Neuronal stem cell (in vitro differentiated cells): ENCODE measurements at regions not wholly inside any gene's neighbourhood (a gene's known extent, or its start where the extent isn't known, plus 50 kb on each side); places are given as distances from the start of the nearest gene placed in this dataset.
A peak's percentile ranks its signal among the peaks of the same experiment; 100 is the strongest.

Source experiments
- DNase-seq: peaks from one replicate; pipeline ENCODE4 v3.0.0-alpha.2; 2013; ENCODE audit warnings: low spot score
- H2AFZ ChIP-seq: one replicate; pipeline ENCODE4 v1.6.1; 2013; ENCODE audit warnings: mild to moderate bottlenecking, low read length, inconsistent platforms
- H2AK5ac ChIP-seq: 2 replicates; pipeline ENCODE4 v1.6.1; 2013; ENCODE audit warnings: low read depth, mild to moderate bottlenecking, inconsistent platforms, low read length, moderate library complexity, mixed read lengths
- H2BK120ac ChIP-seq: 2 replicates; pipeline ENCODE4 v1.6.1; 2013; ENCODE audit warnings: low read depth, mild to moderate bottlenecking, inconsistent platforms, low read length, moderate library complexity, mixed read lengths
- H2BK12ac ChIP-seq: one replicate; pipeline ENCODE4 v1.6.1; 2013; ENCODE audit warnings: low read length, inconsistent platforms
- H2BK15ac ChIP-seq: 2 replicates; pipeline ENCODE4 v1.6.1; 2013; ENCODE audit warnings: mild to moderate bottlenecking, low read length, inconsistent platforms, mixed read lengths
- H2BK5ac ChIP-seq: one replicate; pipeline ENCODE4 v1.6.1; 2013; ENCODE audit warnings: inconsistent platforms, mild to moderate bottlenecking, low read length, moderate library complexity
- H3K14ac ChIP-seq: one replicate; pipeline ENCODE4 v1.6.1; 2013; ENCODE audit warnings: low read length, inconsistent platforms
- H3K18ac ChIP-seq: 2 replicates; pipeline ENCODE4 v1.6.1; 2013; ENCODE audit warnings: low read length, inconsistent platforms
- H3K23ac ChIP-seq: 2 replicates; pipeline ENCODE4 v1.6.1; 2013; ENCODE audit warnings: low read depth, mild to moderate bottlenecking, mixed read lengths, low read length, inconsistent platforms; ENCODE audit not compliant: poor library complexity
- H3K27ac ChIP-seq: replicated peaks from 3 replicates; pipeline ENCODE4 v1.5.1; 2013; ENCODE audit warnings: low read length, inconsistent platforms
- H3K27me3 ChIP-seq, 3 experiments: 2 replicates each; pipeline ENCODE4 v1.6.1; 2013; ENCODE audit warnings: low read length in 3 of 3, mild to moderate bottlenecking in 2 of 3, inconsistent platforms in 1 of 3, low read depth in 1 of 3, mixed read lengths in 1 of 3, moderate library complexity in 1 of 3; ENCODE audit not compliant: control insufficient read depth in 3 of 3, insufficient read depth in 3 of 3
- H3K36me3 ChIP-seq, 2 donors: replicated peaks in 1 of 2; 2 replicates each; pipeline ENCODE4 v1.6.1; 2013; ENCODE audit warnings: low read length in 2 of 2; ENCODE audit not compliant: control insufficient read depth in 2 of 2, insufficient read depth in 2 of 2
- H3K4ac ChIP-seq: 2 replicates; pipeline ENCODE4 v1.6.1; 2013; ENCODE audit warnings: inconsistent platforms, mild to moderate bottlenecking, low read length, moderate library complexity
- H3K4me1 ChIP-seq, 2 donors: 1 replicate in 1 of 2; 2 replicates in 1 of 2; pipeline ENCODE4 v1.6.1; 2013; ENCODE audit warnings: low read length in 2 of 2, low read depth in 1 of 2; ENCODE audit not compliant: control insufficient read depth in 2 of 2, insufficient read depth in 1 of 2
- H3K4me2 ChIP-seq: one replicate; pipeline ENCODE4 v1.6.1; 2013; ENCODE audit warnings: mild to moderate bottlenecking, low read length, inconsistent platforms; ENCODE audit not compliant: insufficient read depth, poor library complexity, severe bottlenecking
- H3K4me3 ChIP-seq, 2 donors: 2 replicates each; pipeline ENCODE4 v1.5.1; 2013; ENCODE audit warnings: low read length in 2 of 2, mild to moderate bottlenecking in 2 of 2, inconsistent platforms in 1 of 2, moderate library complexity in 1 of 2
- H3K79me1 ChIP-seq: one replicate; pipeline ENCODE4 v1.6.1; 2013; ENCODE audit warnings: low read depth, mild to moderate bottlenecking, inconsistent platforms, low read length, moderate library complexity
- H3K9ac ChIP-seq: one replicate; pipeline ENCODE4 v1.6.1; 2013; ENCODE audit warnings: mild to moderate bottlenecking, low read depth, low read length, inconsistent platforms; ENCODE audit not compliant: poor library complexity
- H3K9me3 ChIP-seq, 2 donors: replicated peaks in 1 of 2; 2 replicates each; pipeline versions ENCODE3 to v1.6.1; 2013; ENCODE audit warnings: low read length in 2 of 2, mild to moderate bottlenecking in 2 of 2, inconsistent platforms in 1 of 2, low read depth in 1 of 2, mixed read lengths in 1 of 2, moderate library complexity in 1 of 2; ENCODE audit not compliant: control insufficient read depth in 2 of 2, insufficient read depth in 1 of 2
- H4K8ac ChIP-seq: one replicate; pipeline ENCODE4 v1.6.1; 2013; ENCODE audit warnings: low read depth, mild to moderate bottlenecking, inconsistent platforms, low read length, moderate library complexity
- H4K91ac ChIP-seq: one replicate; pipeline ENCODE4 v1.6.1; 2013; ENCODE audit warnings: low read length, low read depth, mild to moderate bottlenecking, inconsistent platforms; ENCODE audit not compliant: poor library complexity
- WGBS, 2 donors: extraction: QIAGEN DNeasy Blood & Tissue Kit; methylation state at CpG; one replicate each; pipeline ENCODE4 v1.1.7; 2013; ENCODE audit warnings: missing lambda C conversion rate in 2 of 2, mixed read lengths in 1 of 2; ENCODE audit not compliant: insufficient read length in 2 of 2, insufficient replicate concordance in 1 of 2; ENCODE audit errors: extremely low coverage in 2 of 2; 5-methylcytosine and 5-hydroxymethylcytosine counted together

DNA sequence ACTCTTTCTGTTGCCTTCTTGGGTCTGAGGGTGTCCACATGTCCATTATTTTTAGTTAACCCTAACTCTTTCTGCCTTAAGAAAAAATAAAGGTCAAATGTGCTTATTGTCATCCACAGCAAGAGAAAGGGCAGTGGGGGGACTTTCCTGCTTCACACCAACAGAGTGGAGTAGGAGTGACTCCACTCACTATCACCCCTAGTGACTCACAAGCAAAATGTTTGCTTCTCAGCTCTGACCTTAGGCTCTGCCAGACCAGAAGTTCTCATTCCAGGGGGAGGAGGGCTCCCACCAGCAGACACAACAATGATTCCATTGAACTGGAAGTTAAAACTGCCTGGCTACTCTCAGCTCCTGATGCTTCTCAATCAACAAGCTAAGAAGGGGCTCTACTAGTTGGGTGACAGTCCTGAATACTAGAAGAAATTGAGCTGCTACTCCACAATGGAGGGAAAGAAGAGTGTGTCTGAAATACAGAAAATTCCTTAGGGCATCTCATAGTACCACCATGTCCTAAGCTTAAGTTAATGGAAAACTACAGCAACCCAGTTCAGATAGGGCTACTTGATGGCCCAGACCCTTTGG lies 83.9 kb upstream of the AFDN start:
- Histone ChIP-seq H3K23ac (no peak overlapping the region), H3K4me2 (no peak overlapping the region), H2BK120ac (no peak overlapping the region), H3K4me1 (peaks cover 0 to 4% of the 10 kb centered on the region in 2 donors), H3K4ac (no peak overlapping the region), H3K9ac (no peak overlapping the region), H3K18ac (no peak overlapping the region), H3K36me3 (no peaks in the 10 kb centered on the region), H2AFZ (no peak overlapping the region), H2BK5ac (no peak overlapping the region), H3K4me3 (no peak overlapping the region), H2BK12ac (no peak overlapping the region), H3K14ac (no peak overlapping the region), H3K9me3 (peaks cover 4 to 5% of the 10 kb centered on the region in 2 donors), H4K91ac (no peak overlapping the region), H3K27ac (no peak overlapping the region), H3K27me3 (no peaks in the 10 kb centered on the region), H4K8ac (no peak overlapping the region), H2BK15ac (no peak overlapping the region), H3K79me1 (no peaks in the 10 kb centered on the region), H2AK5ac (no peak overlapping the region)
- no peak for DNase-seq

GRCh38 chr6:167744681-167745669 lies 81.7 kb upstream of the AFDN start:
- H2BK5ac ChIP-seq, result no peak overlapping the region
- H2AK5ac ChIP-seq, result no peak overlapping the region
- no peak overlapping the region for H2BK15ac ChIP-seq
- H3K14ac ChIP-seq, result no peak overlapping the region
- no peaks in the 10 kb centered on the region for H3K79me1 ChIP-seq
- no peak overlapping the region for H4K8ac ChIP-seq
- peak overlapping the region; percentile 21 for H3K18ac ChIP-seq
- H3K36me3 ChIP-seq, result no peaks in the 10 kb centered on the region
- H3K4me3 ChIP-seq, result no peak overlapping the region
- WGBS, 2 donors, result no CpG with 5 or more reads among the region's 16 CpGs
- H2BK120ac ChIP-seq, result no peak overlapping the region
- H3K27me3 ChIP-seq, result no peaks in the 10 kb centered on the region
- H3K4ac ChIP-seq, result no peak overlapping the region
- H3K4me2 ChIP-seq, result no peak overlapping the region
- no peak overlapping the region for H3K9ac ChIP-seq
- no peak overlapping the region for H3K27ac ChIP-seq
- H2AFZ ChIP-seq, result no peak overlapping the region
- H2BK12ac ChIP-seq, result no peak overlapping the region
- no peak overlapping the region for H3K23ac ChIP-seq
- peaks cover 2 to 5% of the 10 kb centered on the region in 2 donors for H3K9me3 ChIP-seq
- H3K4me1 ChIP-seq, result peaks cover 4 to 7% of the 10 kb centered on the region in 2 donors
- no peak overlapping the region for H4K91ac ChIP-seq
- no peak for DNase-seq

- no peak overlapping the region for H3K27ac ChIP-seq
- peaks cover 4 to 7% of the 10 kb centered on the region in 2 donors for H3K4me1 ChIP-seq
These were observed 80.9 kb upstream of the AFDN start for GRCh38 chr6:167745670-167746389.

More at GRCh38 chr6:167745670-167746389, 80.9 kb upstream of the AFDN start:
- Histone ChIP-seq H3K4me3 (no peak overlapping the region), H2BK120ac (no peak overlapping the region), H3K18ac (no peak overlapping the region), H2BK12ac (no peak overlapping the region), H3K23ac (peak overlapping the region; percentile 22), H2BK15ac (no peak overlapping the region), H2AK5ac (peak overlapping the region; percentile 51), H4K91ac (no peak overlapping the region), H3K79me1 (no peaks in the 10 kb centered on the region), H3K36me3 (no peaks in the 10 kb centered on the region), H3K9me3 (peaks cover 0 to 5% of the 10 kb centered on the region in 2 donors), H3K9ac (no peak overlapping the region), H3K27me3 (no peaks in the 10 kb centered on the region), H3K14ac (no peak overlapping the region), H3K4ac (no peak overlapping the region), H2BK5ac (no peak overlapping the region), H4K8ac (no peak overlapping the region), H2AFZ (no peak overlapping the region), H3K4me2 (no peak overlapping the region)
- no peak for DNase-seq
- no CpG with 5 or more reads among the region's 19 CpGs for WGBS, 2 donors
